PC-3 (cell line): ENCODE measurements at regions not wholly inside any gene's neighbourhood (a gene's known extent, or its start where the extent isn't known, plus 50 kb on each side); places are given as distances from the start of the nearest gene placed in this dataset.

Experiments
- ATAC-seq: fragments of 200-7000 bp; cut with Tn5 transposase; 2 replicates; pipeline ENCODE4 v1.9.1; 2020; ENCODE audit warnings: mild to moderate bottlenecking, moderate library complexity
- BruUV-seq: library from RNA; stranded (reverse); fragments of 400-500 nt; replicated peaks from 2 replicates; lab custom pipeline; 2021; lab: Mats Ljungman, UMichigan
- CTCF ChIA-PET: fragments of 300-600 bp; sonication (Branson Sonifier 250); formaldehyde crosslinking; loops from one replicate; lab custom pipeline; 2022; ENCODE audit warnings: antibody characterized with exemption; lab: Charles Lee
- POLR2A ChIA-PET: fragments of 300-600 bp; sonication (Branson Sonifier 250); formaldehyde crosslinking; loops from one replicate; lab custom pipeline; 2022; ENCODE audit warnings: antibody characterized with exemption; ENCODE audit not compliant: unreplicated experiment; lab: Charles Lee
- DNase-seq: peaks from one replicate; pipeline ENCODE4 v3.0.0-alpha.2; 2015
- H2AFZ ChIP-seq: fragments of 300-600 bp; sonication (generic); 2 replicates; pipeline ENCODE4 v1.6.0; 2016; ENCODE audit warnings: antibody characterized with exemption, low read length
- H3F3A ChIP-seq: fragments of 300-600 bp; sonication (generic); one replicate; pipeline ENCODE4 v1.6.0; 2017; ENCODE audit warnings: antibody characterized with exemption, low read length, control low read depth, mild to moderate bottlenecking; ENCODE audit not compliant: unreplicated experiment
- H3K27ac ChIP-seq: fragments of 300-600 bp; sonication (generic); 2 replicates; pipeline ENCODE4 v1.5.1; 2016; ENCODE audit warnings: mild to moderate bottlenecking, low read length
- H3K27me3 ChIP-seq: fragments of 300-600 bp; sonication (generic); 2 replicates; pipeline ENCODE4 v1.6.1; 2016; ENCODE audit warnings: low read length, mixed read lengths
- H3K36me3 ChIP-seq: fragments of 300-600 bp; sonication (generic); 2 replicates; pipeline ENCODE4 v1.6.1; 2016; ENCODE audit warnings: low read depth, mixed run types, low read length, mixed read lengths
- H3K4me1 ChIP-seq: fragments of 300-600 bp; sonication (generic); 2 replicates; pipeline ENCODE4 v1.5.1; 2016; ENCODE audit warnings: low read length; ENCODE audit not compliant: insufficient read depth
- H3K4me2 ChIP-seq: fragments of 300-600 bp; sonication (generic); 2 replicates; pipeline ENCODE4 v1.6.0; 2016; ENCODE audit warnings: low read length
- H3K4me3 ChIP-seq: fragments of 300-600 bp; sonication (generic); 2 replicates; pipeline ENCODE4 v1.5.1; 2016; ENCODE audit warnings: mild to moderate bottlenecking, low read length, mixed read lengths
- H3K79me2 ChIP-seq: fragments of 300-600 bp; sonication (generic); 2 replicates; pipeline ENCODE4 v1.6.1; 2017; ENCODE audit warnings: low read length, mixed read lengths
- H3K9ac ChIP-seq: fragments of 300-600 bp; sonication (generic); 2 replicates; pipeline ENCODE4 v1.6.0; 2016; ENCODE audit warnings: mild to moderate bottlenecking, low read length
- H3K9me2 ChIP-seq: fragments of 300-600 bp; sonication (generic); replicated peaks from 2 replicates; pipeline ENCODE4 v1.6.1; 2016; ENCODE audit warnings: mixed run types, low read length, mixed read lengths
- H3K9me3 ChIP-seq: fragments of 300-600 bp; sonication (generic); 2 replicates; pipeline ENCODE4 v1.6.1; 2016; ENCODE audit warnings: low read length, mixed read lengths
- H4K20me1 ChIP-seq: fragments of 300-600 bp; sonication (generic); 2 replicates; pipeline ENCODE4 v1.6.1; 2016; ENCODE audit warnings: low read length, mixed read lengths
- EZH2 ChIP-seq: fragments of 300-600 bp; sonication (generic); IDR thresholded peaks from one replicate; pipeline ENCODE4 v1.6.1; 2017; ENCODE audit warnings: antibody characterized with exemption, mild to moderate bottlenecking, low read length; ENCODE audit not compliant: unreplicated experiment
- EZH2phosphoT487 ChIP-seq: fragments of 300-600 bp; sonication (generic); IDR thresholded peaks from 2 replicates; pipeline ENCODE4 v1.6.1; 2018; ENCODE audit warnings: mild to moderate bottlenecking, antibody characterized with exemption, low read length, borderline replicate concordance
- intact Hi-C: fragments of 100-400 bp; cut with micrococcal nuclease; formaldehyde crosslinking; loops from 2 replicates; pipeline ENCODE4 v1.9.0; 2023
- TF ChIP-seq, protein P1 (sequence below): fragments of 300-600 bp; sonication (generic); conservative IDR thresholded peaks from 2 replicates; pipeline ENCODE4 v1.5.1; 2017; ENCODE audit warnings: antibody characterized with exemption, low read depth, mild to moderate bottlenecking, low read length

DNA sequence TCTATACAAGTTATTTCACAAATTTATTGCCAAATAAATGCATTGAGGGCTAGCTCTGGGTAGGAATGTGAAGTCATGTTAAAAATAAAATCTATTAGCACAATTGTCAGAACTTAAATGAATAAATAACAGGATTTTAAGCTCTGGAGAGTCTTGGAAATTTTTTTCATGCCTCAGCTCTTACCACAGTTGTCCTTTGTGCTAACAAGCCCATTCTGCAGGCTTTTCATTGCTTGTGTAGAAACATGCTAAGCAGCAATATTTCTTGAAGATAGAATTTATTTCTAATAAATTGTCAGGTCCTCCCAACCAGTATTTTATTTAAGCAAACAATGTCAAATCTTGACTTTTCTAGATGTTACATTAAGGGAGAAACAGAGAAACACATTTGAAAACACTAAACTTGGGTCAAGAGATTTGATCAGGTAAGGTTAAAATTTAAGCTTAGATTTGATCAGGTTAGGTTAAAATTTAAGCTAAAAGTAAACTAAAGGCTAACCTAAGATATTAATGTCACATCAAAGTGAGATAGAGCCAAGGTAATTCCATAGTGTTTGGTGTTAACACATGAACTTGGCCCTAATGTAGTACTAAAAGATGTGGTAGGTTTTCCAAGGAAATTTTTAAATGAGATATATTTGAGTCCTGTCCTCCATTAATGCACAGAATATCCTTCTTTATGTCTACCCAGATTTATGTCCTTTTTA lies 179.1 kb upstream of the IL1RAPL1 start:
- CTCF ChIA-PET: no interaction called here
- no peaks in the 10 kb centered on the region for H3K9me3 ChIP-seq
- H4K20me1 ChIP-seq: no peaks in the 10 kb centered on the region
- no peak overlapping the region for H3K27ac ChIP-seq
- H3F3A ChIP-seq: no peaks in the 10 kb centered on the region
- TF ChIP-seq, protein P1, sequence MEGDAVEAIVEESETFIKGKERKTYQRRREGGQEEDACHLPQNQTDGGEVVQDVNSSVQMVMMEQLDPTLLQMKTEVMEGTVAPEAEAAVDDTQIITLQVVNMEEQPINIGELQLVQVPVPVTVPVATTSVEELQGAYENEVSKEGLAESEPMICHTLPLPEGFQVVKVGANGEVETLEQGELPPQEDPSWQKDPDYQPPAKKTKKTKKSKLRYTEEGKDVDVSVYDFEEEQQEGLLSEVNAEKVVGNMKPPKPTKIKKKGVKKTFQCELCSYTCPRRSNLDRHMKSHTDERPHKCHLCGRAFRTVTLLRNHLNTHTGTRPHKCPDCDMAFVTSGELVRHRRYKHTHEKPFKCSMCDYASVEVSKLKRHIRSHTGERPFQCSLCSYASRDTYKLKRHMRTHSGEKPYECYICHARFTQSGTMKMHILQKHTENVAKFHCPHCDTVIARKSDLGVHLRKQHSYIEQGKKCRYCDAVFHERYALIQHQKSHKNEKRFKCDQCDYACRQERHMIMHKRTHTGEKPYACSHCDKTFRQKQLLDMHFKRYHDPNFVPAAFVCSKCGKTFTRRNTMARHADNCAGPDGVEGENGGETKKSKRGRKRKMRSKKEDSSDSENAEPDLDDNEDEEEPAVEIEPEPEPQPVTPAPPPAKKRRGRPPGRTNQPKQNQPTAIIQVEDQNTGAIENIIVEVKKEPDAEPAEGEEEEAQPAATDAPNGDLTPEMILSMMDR: no peak
- no peak for TF ChIP-seq EZH2
- no peak for TF ChIP-seq EZH2phosphoT487
- no peak overlapping the region for H3K4me2 ChIP-seq
- DNase-seq (no peak), ATAC-seq (no peak)
- intact Hi-C loops: no loop called here
- no TSS peak for BruUV-seq
- H3K9me2 ChIP-seq: no peaks in the 10 kb centered on the region
- no peak overlapping the region for H2AFZ ChIP-seq
- H3K4me1 ChIP-seq: peaks cover 11% of the 10 kb centered on the region
- H3K9ac ChIP-seq: no peak overlapping the region
- no peaks in the 10 kb centered on the region for H3K27me3 ChIP-seq
- no peak overlapping the region for H3K4me3 ChIP-seq
- POLR2A ChIA-PET: no interaction called here
- H3K79me2 ChIP-seq: no peaks in the 10 kb centered on the region
- no peaks in the 10 kb centered on the region for H3K36me3 ChIP-seq

DNA sequence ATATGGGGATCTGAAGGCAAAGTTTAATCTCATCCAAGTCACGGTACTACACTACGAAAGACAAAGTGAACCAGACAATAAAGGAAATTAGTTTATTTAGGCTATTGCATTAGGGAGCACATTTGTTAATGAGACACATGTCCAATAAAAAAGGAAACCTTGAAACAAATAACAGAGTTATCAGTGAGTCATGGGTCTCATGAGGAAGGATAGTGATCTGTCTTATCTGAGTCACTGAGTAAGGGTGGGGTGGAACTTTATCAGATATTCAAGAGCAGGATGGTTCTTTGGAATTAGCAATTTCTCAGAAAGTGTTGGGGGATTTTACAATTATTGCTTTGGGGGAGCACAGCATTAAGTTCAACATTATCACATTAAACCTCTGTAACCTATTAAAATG lies 188.9 kb upstream of the IL1RAPL1 start:
- Histone ChIP-seq H3K4me3 (no peak overlapping the region), H3K36me3 (no peaks in the 10 kb centered on the region), H3K9ac (no peak overlapping the region), H3K9me2 (no peaks in the 10 kb centered on the region), H2AFZ (no peak overlapping the region), H3K4me1 (peaks cover 9% of the 10 kb centered on the region; the same call in 1 of the 2 replicates), H3K79me2 (no peaks in the 10 kb centered on the region), H4K20me1 (no peaks in the 10 kb centered on the region), H3K27me3 (no peaks in the 10 kb centered on the region), H3K27ac (no peak overlapping the region), H3F3A (no peaks in the 10 kb centered on the region), H3K9me3 (no peaks in the 10 kb centered on the region), H3K4me2 (no peak overlapping the region)
- ChIA-PET CTCF (no interaction called here), POLR2A (no interaction called here)
- peak; percentile 43 for ATAC-seq
- BruUV-seq: no TSS peak
- TF ChIP-seq EZH2phosphoT487 (no peak), EZH2 (no peak)
- TF ChIP-seq, protein P1: no peak
- peak; percentile 23 for DNase-seq
- intact Hi-C loops: loop anchor here (10.0 kb wide), 1 partner anchor 434 kb away; no protein-coding TSS in a partner anchor

GRCh38 chrX:28391528-28391927 lies 195.7 kb upstream of the IL1RAPL1 start:
- no peaks in the 10 kb centered on the region for H4K20me1 ChIP-seq
- H3K79me2 ChIP-seq: no peaks in the 10 kb centered on the region
- H3K27me3 ChIP-seq: no peaks in the 10 kb centered on the region
- H3K27ac ChIP-seq: peak overlapping the region; percentile 39; the same call in 1 of the 2 replicates
- TF ChIP-seq, protein P1: no peak
- TF ChIP-seq EZH2 (no peak), EZH2phosphoT487 (no peak)
- no peaks in the 10 kb centered on the region for H3K36me3 ChIP-seq
- DNase-seq: peak; percentile 88
- intact Hi-C loops: loop anchor here (2.0 to 10.0 kb wide), 4 partner anchors 79 to 427 kb away; no protein-coding TSS in a partner anchor
- peak; percentile 98 for ATAC-seq
- no peak overlapping the region for H3K4me3 ChIP-seq
- ChIA-PET CTCF (no interaction called here), POLR2A (interaction anchor here (0.6 kb wide), 2 partner anchors 14 to 270 kb away, joined by 3 to 6 read pairs; no protein-coding TSS in a partner anchor)
- no peaks in the 10 kb centered on the region for H3K9me3 ChIP-seq
- no peak overlapping the region for H3K9ac ChIP-seq
- H2AFZ ChIP-seq: no peak overlapping the region
- H3F3A ChIP-seq: no peaks in the 10 kb centered on the region
- H3K4me2 ChIP-seq: no peak overlapping the region
- H3K4me1 ChIP-seq: no peaks in the 10 kb centered on the region
- H3K9me2 ChIP-seq: no peaks in the 10 kb centered on the region
- no TSS peak for BruUV-seq
